NCI-H146 treated with DMSO at 0.1 percent for 48 hours (cell line): ENCODE measurements at regions not wholly inside any gene's neighbourhood (a gene's known extent, or its start where the extent isn't known, plus 50 kb on each side); places are given as distances from the start of the nearest gene placed in this dataset.
"Not testable (repeated sequence)": the region's sequence is repeated elsewhere in the genome, so short reads cannot be mapped to it uniquely, and the experiment has no call there.

ENCODE experiments used
- DNase-seq: peaks from one replicate; lab custom pipeline; 2025; ENCODE audit not compliant: unreplicated experiment; lab: John Stamatoyannopoulos, UW

DNA sequence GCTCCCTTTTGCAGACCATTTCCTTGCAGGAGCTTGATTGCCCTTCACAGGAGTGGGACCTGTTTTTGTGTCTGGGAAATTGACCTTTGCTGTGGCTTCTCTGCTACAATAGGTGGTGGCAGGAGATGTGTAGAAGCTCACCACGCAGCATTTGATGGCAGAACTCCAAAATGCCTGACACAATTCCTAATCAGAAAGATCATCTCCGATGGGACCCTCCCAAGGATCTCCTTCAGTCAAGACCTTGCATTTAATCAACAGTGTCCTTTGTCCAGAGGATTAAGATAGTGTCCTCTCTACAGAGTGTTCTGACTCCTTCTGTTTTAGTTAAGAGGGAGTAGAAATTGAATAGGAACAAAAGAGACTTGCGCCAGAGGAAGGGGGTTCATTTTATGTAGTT, 83.6 kb upstream of the DDHD1 start:
- DNase-seq: no peak

DNA sequence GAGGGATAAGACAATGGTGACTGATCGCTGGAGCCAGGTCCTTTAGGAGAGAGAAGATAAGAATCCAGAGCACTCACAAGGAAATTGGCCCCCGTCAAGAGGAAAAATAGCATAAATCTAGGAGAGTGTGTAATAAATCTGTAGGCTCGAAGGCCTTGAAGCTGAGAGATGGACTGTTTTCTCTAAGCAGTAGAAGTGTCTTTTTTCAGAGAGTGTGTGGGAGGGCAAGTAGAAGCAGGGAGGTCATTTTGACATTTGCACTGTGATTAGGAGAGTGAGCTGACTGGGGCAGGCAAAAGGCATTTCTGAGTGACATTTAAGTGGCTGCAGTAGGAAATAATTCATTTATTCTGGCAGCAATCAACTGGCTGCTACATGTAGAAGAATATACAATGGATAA, 78.0 kb upstream of the DDHD1 start:
- no peak for DNase-seq

DNA sequence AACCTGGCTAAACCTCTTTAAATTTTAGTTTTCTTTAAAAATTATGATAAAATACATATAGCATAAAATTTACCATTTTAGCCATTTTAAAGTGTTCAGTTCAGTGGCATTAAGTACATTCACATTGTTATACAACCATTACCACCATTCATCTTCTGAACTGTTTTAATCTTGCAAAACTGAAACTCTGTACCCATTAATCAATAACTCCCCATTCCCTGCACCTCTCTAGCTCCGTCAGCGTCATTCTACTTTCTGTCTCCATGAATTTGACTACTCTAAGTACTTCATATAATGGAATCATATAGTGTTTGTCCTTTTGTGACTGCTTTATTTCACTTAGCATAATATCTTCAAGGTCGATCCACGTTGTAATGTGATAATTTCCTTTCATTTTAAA, 75.8 kb upstream of the DDHD1 start:
- DNase-seq: no peak

DNA sequence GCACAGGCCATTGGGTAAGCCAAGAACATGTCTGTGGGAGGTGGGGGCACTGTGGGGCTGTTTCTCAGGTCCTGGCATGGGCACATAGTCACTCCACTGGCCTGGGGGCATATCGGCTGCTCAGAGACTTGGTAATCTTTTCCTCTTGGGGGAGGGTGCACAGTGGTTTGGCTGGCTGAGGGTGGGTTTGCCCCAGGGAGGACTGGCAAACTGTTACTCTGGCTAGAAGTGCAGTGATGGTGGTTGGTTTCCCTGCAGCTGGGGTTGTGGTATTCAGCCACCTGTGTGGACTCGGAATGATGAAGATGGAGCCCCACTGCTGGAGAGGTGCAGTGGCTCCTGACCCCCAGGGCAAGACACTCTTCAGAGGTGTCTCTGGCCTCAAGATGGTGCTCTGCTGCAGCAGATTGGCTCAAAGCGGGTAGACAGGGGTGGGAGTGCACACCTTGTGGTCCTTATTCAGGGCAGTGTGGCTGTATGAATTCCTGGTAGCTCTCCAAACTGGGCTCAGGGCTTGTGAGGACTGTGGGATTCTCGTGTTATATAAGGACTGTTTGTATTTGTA, 74.1 kb upstream of the DDHD1 start:
- no peak for DNase-seq

DNA sequence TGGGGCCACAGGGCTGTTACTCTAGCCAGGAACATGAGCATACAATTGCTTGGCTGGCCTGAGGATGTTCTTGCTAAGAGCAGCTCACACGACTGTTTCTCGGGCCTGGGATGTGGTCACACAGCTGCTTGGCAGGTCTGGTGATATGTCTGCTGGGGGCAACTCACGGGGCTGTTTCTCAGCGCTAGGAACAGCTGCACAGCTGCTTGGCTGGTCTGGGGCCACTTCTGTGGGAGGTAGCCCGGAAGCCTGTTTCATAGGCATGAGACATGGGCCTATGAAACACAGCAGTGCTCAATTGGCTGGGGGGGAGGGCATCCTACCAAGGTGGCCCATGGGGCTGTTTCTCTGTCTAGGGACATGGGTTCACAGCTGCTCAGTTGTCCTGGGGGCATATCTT, 73.4 kb upstream of the DDHD1 start:
- no peak for DNase-seq

DNA sequence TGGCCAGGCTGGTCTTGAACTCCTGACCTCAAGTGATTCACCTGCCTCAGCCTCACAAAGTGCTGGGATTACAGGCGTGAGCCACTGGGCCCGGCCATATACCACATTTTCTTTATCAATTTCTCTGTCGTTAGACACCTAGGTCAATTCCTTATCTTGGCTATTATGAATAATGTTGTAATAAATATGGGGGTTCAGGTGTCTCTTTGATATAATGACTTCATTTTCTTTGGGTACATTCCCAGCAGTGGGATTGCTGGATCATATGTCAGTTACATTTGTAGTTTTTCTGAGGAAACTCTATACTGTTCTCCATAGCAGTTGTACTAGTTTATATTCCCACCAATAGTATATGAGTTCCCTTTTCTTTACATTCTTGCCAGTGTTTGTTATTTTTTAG, 67.8 kb upstream of the DDHD1 start:
- DNase-seq: no peak

DNA sequence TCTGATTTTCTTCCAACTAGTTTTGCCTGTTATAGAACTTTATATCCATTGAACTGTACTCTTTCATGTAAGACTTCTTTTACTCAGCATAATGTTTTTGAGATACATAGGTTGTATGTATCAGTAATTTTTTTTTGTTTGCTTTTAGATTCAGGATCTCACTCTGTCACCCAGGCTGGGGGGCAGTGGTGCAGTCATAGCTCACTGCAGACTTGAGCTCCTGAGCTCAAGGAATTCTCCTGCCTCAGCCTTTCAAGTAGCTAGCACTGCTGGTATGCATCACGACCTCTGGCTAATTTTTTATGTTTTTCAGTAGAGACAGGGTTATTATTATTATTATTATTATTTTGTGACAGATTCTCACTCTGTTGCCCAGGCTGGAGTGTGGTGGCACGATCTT, 65.0 kb upstream of the DDHD1 start:
- DNase-seq: no peak

DNA sequence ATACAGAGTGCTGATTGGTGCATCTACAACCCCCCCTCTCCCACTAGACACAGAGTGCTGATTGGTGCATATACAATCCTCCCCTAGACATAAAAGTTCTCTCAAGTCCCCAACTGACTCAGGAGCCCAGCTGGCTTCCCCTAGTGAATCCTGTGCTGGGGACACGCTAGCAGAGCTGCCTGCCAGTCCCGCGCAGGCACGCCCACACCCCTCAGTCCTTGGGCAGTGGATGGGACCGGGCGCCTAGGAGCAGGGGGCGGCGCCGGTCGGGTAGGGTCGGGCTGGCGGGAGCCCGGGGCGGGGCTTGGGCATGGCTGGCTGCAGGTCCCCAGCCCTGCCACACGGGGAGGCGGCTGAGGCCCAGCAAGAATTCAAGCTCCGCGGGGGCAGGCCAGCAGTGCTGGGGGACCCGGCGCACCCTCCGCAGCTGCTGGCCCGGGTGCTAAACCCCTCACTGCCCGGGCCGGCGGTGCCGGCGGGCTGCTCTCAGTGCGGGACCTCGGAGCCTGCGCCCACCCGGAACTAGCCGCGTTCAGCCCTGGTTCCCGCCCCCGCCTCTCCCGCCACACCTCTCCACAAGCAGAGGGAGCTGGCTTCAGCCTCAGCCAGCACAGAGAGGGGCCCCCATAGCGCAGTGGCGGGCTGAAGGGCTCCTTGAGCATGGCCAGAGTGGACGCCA, 64.3 kb upstream of the DDHD1 start:
- peak; percentile 49 for DNase-seq

DNA sequence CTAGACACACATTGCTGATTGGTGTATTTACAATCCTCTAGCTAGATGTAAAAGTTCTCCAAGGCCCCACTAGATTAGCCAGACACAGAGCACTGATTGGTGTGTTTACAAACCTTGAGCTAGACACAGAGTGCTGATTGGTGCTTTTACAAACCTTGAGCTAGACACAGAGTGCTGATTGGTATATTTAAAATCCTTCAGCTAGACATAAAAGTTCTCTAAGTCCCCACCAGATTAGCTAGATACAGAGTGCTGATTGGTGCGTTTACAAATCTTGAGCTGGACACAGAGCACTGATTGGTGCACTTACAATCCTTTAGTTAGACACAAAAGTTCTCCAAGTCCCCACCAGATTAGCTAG, 63.8 kb upstream of the DDHD1 start:
- DNase-seq: not testable (repeated sequence)

DNA sequence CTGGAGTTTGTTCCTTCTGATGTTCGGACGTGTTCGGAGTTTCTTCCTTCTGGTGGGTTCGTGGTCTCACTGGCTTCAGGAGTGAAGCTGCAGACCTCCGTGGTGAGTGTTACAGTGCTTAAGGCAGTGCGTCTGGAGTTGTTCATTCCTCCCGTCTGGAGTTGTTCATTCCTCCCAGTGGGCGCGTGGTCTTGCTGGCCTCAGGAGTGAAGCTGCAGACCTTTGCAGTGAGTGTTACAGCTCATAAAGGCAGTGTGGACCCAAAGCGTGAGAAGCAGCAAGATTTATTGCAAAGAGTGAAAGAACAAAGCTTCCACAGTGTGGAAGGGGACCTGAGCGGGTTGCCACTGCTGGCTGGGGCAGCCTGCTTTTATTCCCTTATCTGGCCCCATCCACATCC, 63.4 kb upstream of the DDHD1 start:
- not testable (repeated sequence) for DNase-seq

DNA sequence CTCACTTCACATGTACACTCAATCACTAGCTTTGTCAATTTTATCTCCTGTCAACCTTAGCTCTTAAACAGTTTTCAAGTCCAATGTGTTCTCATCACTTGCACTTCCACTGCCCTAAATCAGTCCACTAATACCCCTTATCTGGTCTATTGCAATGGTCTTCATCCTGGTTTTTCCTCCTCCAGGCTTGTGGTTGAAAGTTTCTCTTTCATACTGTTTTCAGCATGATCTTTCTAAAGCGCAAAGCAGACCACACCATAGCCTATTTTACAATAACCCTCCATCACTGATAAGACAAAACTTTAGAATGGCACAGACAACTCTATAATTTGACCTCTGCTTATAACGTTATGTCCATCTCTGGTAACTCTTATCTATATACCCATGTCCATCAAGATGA, 62.0 kb upstream of the DDHD1 start:
- no peak for DNase-seq

DNA sequence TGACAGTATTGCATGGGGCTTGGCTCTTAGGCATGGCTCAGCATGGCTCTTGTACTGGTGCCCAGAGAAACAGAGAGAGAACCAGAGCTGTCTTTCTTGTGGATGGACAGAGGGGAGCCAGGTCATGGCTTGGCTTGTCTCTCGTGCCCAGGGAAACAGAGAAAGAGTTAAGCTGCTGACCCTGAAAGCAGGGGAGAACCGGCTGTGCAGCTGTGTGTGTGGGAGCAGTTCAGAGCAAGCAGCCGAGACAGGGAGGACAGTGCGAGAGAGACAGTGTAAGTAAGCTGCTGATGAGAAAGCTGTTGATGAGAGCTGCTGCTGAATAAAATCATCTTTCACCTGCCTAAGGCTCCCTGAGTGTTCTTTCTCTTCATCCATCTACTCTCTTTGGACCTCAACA, 61.3 kb upstream of the DDHD1 start:
- DNase-seq: no peak

DNA sequence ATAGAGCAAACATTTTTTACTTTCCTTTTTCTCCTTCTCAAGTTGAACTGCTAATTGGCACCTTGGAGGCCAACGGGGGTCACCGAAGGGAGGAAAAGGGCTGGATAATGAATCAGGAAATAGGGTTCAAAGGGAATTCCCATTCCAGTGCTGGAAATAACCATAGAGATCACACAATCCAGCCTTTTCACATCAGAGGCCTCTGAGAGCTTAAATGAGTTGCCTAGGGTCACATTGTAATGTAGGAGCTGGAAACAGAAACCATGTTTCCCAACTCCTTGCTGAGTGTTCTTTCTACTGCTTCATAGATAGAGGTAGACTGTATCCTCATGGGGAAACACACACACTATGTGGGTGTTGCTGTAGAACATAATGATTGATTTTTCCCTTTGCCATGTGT, 60.6 kb upstream of the DDHD1 start:
- DNase-seq: no peak

DNA sequence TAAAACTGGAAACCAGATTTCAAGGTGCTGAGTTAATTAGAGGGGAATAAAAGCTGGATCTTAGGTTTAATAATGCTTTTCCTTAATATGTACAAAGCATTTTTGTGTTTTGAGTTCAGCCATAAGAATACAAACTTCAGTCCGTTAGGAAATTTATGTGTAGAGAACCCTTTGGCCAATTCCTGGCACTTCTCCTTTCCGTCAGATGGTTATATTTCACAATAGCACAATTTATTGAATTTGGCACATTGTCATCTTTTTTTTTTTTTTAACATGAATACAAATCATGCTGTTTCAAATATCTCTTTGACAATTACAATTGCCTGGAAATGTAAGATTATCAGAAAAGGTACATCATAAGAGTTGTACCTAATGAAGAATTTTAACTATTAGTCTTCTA, 56.2 kb upstream of the DDHD1 start:
- DNase-seq: no peak
